Spleen (tissue), 7 donors: ENCODE measurements at regions not wholly inside any gene's neighbourhood (a gene's known extent, or its start where the extent isn't known, plus 50 kb on each side); places are given as distances from the start of the nearest gene placed in this dataset.

Source experiments
- CTCF ChIP-seq, 11 experiments: fragments of 200-600 bp in 7 of 11; fragments of 450-650 bp in 4 of 11; sonication (generic) in 4 of 11; IDR thresholded peaks in 8 of 11; conservative IDR thresholded peaks in 3 of 11; 1 replicate in 7 of 11; 2 replicates in 4 of 11; pipeline versions ENCODE4 v1.4.0 to v1.8.0; 2016 to 2021; ENCODE audit warnings: antibody characterized with exemption in 11 of 11, inconsistent platforms in 4 of 11, mild to moderate bottlenecking in 1 of 11
- POLR2A ChIP-seq, 3 donors: fragments of 450-650 bp; IDR thresholded peaks; one replicate each; pipeline ENCODE4 v1.5.1; 2017; ENCODE audit warnings: antibody characterized with exemption in 3 of 3, mild to moderate bottlenecking in 1 of 3
- POLR2AphosphoS5 ChIP-seq, 3 donors: sonication (generic); formaldehyde crosslinking; IDR thresholded peaks; one replicate each; pipeline ENCODE4 v1.5.1; 2017; ENCODE audit warnings: antibody characterized with exemption in 3 of 3
- donor health status: DM: no; HTN: no; CAD: no; lungs with moderate emphysema.
- donor health status: DM: no; HTN: no; CAD: no.
- donor health status: DM: no; HTN: no; CAD: no.

- TF ChIP-seq POLR2A (IDR thresholded peaks at IDR 0.05) (no peak), CTCF (IDR thresholded peaks at IDR 0.05 in 8 of 11, conservative IDR thresholded peaks at IDR 0.05 in 3 of 11) (no peak), POLR2AphosphoS5 (IDR thresholded peaks at IDR 0.05) (no peak)
These were observed 590.7 kb upstream of the CDH5 start for GRCh38 chr16:65775829-65776228.
